Gastrocnemius medialis (tissue), 4 donors: ENCODE measurements at regions not wholly inside any gene's neighbourhood (a gene's known extent, or its start where the extent isn't known, plus 50 kb on each side); places are given as distances from the start of the nearest gene placed in this dataset.

Source experiments
- POLR2A ChIP-seq, 2 donors: fragments of 450-650 bp; IDR thresholded peaks; one replicate each; pipeline ENCODE4 v1.6.1; 2017; ENCODE audit warnings: antibody characterized with exemption in 2 of 2, mild to moderate bottlenecking in 2 of 2, moderate library complexity in 2 of 2
- TF ChIP-seq, protein P1 (sequence below), 5 experiments: fragments of 450-650 bp in 3 of 5; fragments of 200-600 bp in 2 of 5; sonication (generic) in 2 of 5; IDR thresholded peaks in 4 of 5; conservative IDR thresholded peaks in 1 of 5; 1 replicate in 4 of 5; 2 replicates in 1 of 5; pipeline ENCODE4 v1.5.1; 2016 to 2019; ENCODE audit warnings: antibody characterized with exemption in 5 of 5, mild to moderate bottlenecking in 3 of 5, moderate library complexity in 3 of 5

DNA sequence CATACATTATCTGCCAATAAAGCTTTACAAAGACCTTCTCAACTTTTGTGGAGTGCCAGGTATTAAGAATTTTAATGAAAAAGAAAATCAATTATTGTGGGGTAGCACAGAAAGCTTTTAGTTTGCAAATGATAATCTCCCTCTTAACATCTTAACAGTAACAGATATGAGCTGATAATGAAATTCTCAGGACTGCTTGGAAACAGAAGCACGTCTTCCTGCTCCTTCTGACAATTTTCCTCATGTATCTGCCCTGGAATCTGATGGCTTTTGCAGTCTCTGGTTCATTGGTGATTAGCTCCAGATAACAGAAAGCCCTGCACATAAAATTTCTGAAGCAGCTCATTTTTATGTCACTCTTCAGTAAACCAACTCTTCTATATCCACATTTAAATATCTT, 432.4 kb upstream of the PDZRN3 start:
- TF ChIP-seq, protein P1, sequence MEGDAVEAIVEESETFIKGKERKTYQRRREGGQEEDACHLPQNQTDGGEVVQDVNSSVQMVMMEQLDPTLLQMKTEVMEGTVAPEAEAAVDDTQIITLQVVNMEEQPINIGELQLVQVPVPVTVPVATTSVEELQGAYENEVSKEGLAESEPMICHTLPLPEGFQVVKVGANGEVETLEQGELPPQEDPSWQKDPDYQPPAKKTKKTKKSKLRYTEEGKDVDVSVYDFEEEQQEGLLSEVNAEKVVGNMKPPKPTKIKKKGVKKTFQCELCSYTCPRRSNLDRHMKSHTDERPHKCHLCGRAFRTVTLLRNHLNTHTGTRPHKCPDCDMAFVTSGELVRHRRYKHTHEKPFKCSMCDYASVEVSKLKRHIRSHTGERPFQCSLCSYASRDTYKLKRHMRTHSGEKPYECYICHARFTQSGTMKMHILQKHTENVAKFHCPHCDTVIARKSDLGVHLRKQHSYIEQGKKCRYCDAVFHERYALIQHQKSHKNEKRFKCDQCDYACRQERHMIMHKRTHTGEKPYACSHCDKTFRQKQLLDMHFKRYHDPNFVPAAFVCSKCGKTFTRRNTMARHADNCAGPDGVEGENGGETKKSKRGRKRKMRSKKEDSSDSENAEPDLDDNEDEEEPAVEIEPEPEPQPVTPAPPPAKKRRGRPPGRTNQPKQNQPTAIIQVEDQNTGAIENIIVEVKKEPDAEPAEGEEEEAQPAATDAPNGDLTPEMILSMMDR (IDR thresholded peaks at IDR 0.05 in 4 of 5, conservative IDR thresholded peaks at IDR 0.05 in 1 of 5) = no peak
- no peak for TF ChIP-seq POLR2A (IDR thresholded peaks at IDR 0.05)
